ENCODE measurements at regions not wholly inside any gene's neighbourhood (a gene's known extent, or its start where the extent isn't known, plus 50 kb on each side); places are given as distances from the start of the nearest gene placed in this dataset.

- Mint-ChIP-seq H3K27me3 (no peaks in the 10 kb centered on the region), H3K27ac (no peak overlapping the region), H3K36me3 (no peaks in the 10 kb centered on the region), H3K9me3 (peaks cover 6% of the 10 kb centered on the region), H3K4me1 (no peaks in the 10 kb centered on the region), H3K4me3 (no peak overlapping the region)
- no peak for ATAC-seq
These were observed 402.5 kb upstream of the SLC24A2 start for GRCh38 chr9:20191228-20191840.

DNA sequence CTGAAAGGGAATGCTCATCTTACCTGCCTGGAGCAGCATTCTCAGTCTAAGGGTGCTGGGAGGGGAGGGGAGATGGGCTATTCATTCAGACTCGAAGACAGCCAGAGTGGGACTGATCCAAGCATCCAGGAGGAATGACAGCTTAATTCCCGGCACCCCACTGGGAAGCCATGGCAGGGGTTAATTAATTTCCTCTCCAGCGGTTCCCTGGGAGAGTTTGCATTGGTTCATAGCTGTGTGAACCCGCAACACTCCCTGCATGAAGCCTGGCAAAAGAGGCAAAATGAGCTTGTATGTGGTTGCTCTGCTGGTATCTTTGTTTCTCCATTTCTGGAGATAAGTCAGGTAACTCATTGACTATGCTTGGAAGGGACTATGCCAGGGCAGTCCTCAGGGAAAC is 401.0 kb upstream of the SLC24A2 start:
- Mint-ChIP-seq H3K36me3 (no peaks in the 10 kb centered on the region), H3K4me1 (no peaks in the 10 kb centered on the region), H3K27ac (no peak overlapping the region), H3K9me3 (no peaks in the 10 kb centered on the region), H3K4me3 (no peak overlapping the region), H3K27me3 (no peaks in the 10 kb centered on the region)
- no peak for ATAC-seq

GRCh38 chr9:20188616-20189369 is 400.0 kb upstream of the SLC24A2 start:
- Mint-ChIP-seq H3K4me3 (no peak overlapping the region), H3K4me1 (no peaks in the 10 kb centered on the region), H3K27ac (no peak overlapping the region), H3K36me3 (no peaks in the 10 kb centered on the region), H3K9me3 (no peaks in the 10 kb centered on the region), H3K27me3 (no peaks in the 10 kb centered on the region)
- no peak for ATAC-seq

GRCh38 chr9:20187318-20187717 is 398.5 kb upstream of the SLC24A2 start:
- Mint-ChIP-seq H3K27ac (no peak overlapping the region), H3K36me3 (no peaks in the 10 kb centered on the region), H3K4me3 (no peak overlapping the region), H3K27me3 (no peaks in the 10 kb centered on the region), H3K4me1 (no peaks in the 10 kb centered on the region), H3K9me3 (peaks cover 5% of the 10 kb centered on the region)
- ATAC-seq = no peak

GRCh38 chr9:20186823-20187222 is 398.0 kb upstream of the SLC24A2 start:
- Mint-ChIP-seq H3K27me3 (no peaks in the 10 kb centered on the region), H3K27ac (no peak overlapping the region), H3K36me3 (no peaks in the 10 kb centered on the region), H3K4me3 (no peak overlapping the region), H3K9me3 (peaks cover 6% of the 10 kb centered on the region), H3K4me1 (no peaks in the 10 kb centered on the region)
- no peak for ATAC-seq

- Mint-ChIP-seq H3K27ac (no peak overlapping the region), H3K27me3 (no peaks in the 10 kb centered on the region), H3K4me3 (no peak overlapping the region), H3K36me3 (no peaks in the 10 kb centered on the region), H3K9me3 (peaks cover 6% of the 10 kb centered on the region), H3K4me1 (no peaks in the 10 kb centered on the region)
- no peak for ATAC-seq
These were observed 397.4 kb upstream of the SLC24A2 start for GRCh38 chr9:20186231-20186630.

DNA sequence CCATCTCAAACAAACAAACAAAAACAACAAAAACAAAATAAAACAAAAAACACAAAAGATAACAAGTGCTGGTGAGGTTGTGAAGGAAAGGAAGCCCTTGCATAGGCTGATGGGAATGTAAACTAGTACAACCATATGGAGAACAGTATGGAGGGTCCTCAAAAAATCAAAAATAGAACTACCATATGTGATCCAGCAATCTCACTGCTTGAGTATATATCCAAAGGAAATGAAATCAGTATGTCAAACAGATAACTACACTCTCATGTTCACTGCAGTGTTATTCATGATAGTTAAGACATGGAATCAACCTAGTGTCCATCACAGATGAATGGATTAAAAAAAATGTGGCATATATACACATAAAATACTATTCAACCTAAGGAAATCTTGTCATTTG is 395.7 kb upstream of the SLC24A2 start:
- Mint-ChIP-seq H3K36me3 (no peaks in the 10 kb centered on the region), H3K9me3 (peaks cover 6% of the 10 kb centered on the region), H3K4me3 (no peak overlapping the region), H3K4me1 (no peaks in the 10 kb centered on the region), H3K27me3 (no peaks in the 10 kb centered on the region), H3K27ac (no peak overlapping the region)
- ATAC-seq = no peak

GRCh38 chr9:20178679-20179078 is 389.8 kb upstream of the SLC24A2 start:
- Mint-ChIP-seq H3K4me3 (no peak overlapping the region), H3K9me3 (peaks cover 6% of the 10 kb centered on the region), H3K4me1 (no peaks in the 10 kb centered on the region), H3K27me3 (peaks cover 10% of the 10 kb centered on the region), H3K36me3 (no peaks in the 10 kb centered on the region), H3K27ac (no peak overlapping the region)
- ATAC-seq = no peak

DNA sequence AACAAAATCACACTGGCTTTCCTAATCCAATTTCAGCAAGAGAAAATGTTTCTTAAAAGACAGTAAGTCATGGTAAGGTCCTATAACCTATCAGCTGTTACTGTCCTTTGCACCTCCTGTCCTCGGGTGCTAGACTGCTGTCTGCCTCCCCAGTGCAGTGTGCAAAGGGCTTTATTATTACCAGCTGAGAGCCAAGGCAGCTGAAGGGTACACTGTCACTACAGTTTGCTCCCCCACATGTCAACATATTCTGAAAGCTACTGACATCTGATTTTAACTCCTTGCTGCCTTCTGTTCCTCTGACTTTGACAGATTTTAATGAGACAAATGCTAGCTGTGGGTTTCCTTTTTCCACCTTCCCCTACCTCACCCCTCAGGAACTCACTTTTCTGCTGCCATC is 389.4 kb upstream of the SLC24A2 start:
- no peak overlapping the region for H3K4me3 Mint-ChIP-seq
- H3K36me3 Mint-ChIP-seq = no peaks in the 10 kb centered on the region
- peaks cover 10% of the 10 kb centered on the region for H3K27me3 Mint-ChIP-seq
- H3K27ac Mint-ChIP-seq = no peak overlapping the region
- H3K4me1 Mint-ChIP-seq = no peaks in the 10 kb centered on the region
- no peak for ATAC-seq
- peaks cover 4% of the 10 kb centered on the region for H3K9me3 Mint-ChIP-seq

DNA sequence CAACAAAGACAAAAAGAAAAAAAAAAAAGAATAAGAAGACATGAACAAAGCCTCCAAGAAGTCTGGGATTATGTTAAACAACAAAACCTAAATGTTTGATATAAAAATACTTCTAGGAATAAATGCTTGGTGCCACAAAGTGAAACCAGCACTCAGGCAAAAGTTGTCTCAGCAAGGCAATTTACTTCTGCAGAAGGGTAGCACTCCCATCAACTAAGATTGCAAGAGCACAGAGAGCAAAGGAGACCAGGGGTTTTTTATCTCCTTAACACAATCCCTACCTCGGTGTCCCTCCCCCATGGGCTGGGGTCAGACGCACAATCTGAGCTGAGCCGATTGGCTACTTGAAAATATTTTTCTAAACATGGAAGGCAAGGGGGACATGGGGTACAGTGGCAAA is 381.3 kb upstream of the SLC24A2 start:
- no peak for ATAC-seq
- Mint-ChIP-seq H3K4me3 (no peak overlapping the region), H3K4me1 (no peaks in the 10 kb centered on the region), H3K27me3 (no peaks in the 10 kb centered on the region), H3K36me3 (no peaks in the 10 kb centered on the region), H3K9me3 (peaks cover 18% of the 10 kb centered on the region), H3K27ac (no peak overlapping the region)

DNA sequence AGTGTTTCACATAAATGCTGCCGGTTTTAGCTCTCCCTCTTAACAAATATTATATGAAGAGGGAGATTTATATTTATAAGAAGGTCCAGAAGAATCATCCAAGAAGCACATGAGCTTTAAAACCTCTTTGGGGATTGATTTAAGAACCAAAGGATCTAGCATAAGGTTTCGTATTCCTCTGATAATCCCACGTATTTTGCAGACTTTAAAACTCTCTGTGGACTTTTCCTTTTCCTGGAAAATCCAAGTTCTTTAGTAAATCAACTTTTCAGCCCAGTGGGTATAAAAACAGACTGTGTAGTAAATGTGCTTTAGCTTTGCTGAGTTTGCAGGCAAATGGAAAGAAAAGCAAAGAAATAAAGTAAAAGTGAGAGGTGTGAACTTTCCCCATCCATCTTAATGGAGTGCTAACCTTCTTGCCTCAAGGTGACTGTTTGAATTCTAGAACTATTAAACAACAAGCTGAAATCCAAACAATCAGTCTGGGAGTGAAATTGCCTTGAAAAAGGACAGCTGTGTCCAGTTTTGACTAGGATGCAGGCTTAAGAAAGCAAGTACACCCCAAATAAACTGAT is 363.4 kb upstream of the SLC24A2 start:
- Mint-ChIP-seq H3K27ac (no peak overlapping the region), H3K27me3 (peaks cover 3% of the 10 kb centered on the region), H3K36me3 (no peaks in the 10 kb centered on the region), H3K4me3 (no peak overlapping the region), H3K4me1 (no peaks in the 10 kb centered on the region), H3K9me3 (no peaks in the 10 kb centered on the region)
- ATAC-seq = no peak

GRCh38 chr9:20148416-20148815 is 359.6 kb upstream of the SLC24A2 start:
- no peak overlapping the region for H3K27ac Mint-ChIP-seq
- no peak for ATAC-seq
- no peak overlapping the region for H3K4me3 Mint-ChIP-seq
- no peaks in the 10 kb centered on the region for H3K27me3 Mint-ChIP-seq
- H3K4me1 Mint-ChIP-seq = no peaks in the 10 kb centered on the region
- no peaks in the 10 kb centered on the region for H3K36me3 Mint-ChIP-seq
- H3K9me3 Mint-ChIP-seq = no peaks in the 10 kb centered on the region

DNA sequence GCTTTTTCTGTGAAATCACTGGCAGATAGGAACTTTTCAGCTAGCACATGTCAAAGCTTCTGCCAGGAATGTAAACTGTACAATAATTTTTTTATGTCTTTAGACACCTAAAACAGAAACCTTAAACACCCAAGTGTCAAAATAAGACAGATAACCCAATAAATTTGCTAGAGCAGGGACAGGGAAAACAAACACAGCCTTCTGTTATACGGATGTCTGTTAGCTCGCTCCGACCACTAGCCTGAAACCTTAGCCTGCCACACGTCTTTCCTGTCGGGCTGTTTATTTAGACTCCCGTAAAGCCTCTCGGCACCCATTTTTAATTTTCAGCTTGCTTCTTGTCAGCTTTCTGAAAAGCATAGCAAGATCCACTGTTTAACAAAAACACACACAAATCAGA is 355.4 kb upstream of the SLC24A2 start:
- no peaks in the 10 kb centered on the region for H3K27me3 Mint-ChIP-seq
- no peak for ATAC-seq
- H3K36me3 Mint-ChIP-seq = no peaks in the 10 kb centered on the region
- no peaks in the 10 kb centered on the region for H3K9me3 Mint-ChIP-seq
- H3K27ac Mint-ChIP-seq = no peak overlapping the region
- no peak overlapping the region for H3K4me3 Mint-ChIP-seq
- no peaks in the 10 kb centered on the region for H3K4me1 Mint-ChIP-seq

GRCh38 chr9:20139763-20140290 is 351.0 kb upstream of the SLC24A2 start:
- no peak overlapping the region for H3K27ac Mint-ChIP-seq
- no peak for ATAC-seq
- H3K9me3 Mint-ChIP-seq = no peaks in the 10 kb centered on the region
- no peaks in the 10 kb centered on the region for H3K27me3 Mint-ChIP-seq
- no peak overlapping the region for H3K4me3 Mint-ChIP-seq
- H3K4me1 Mint-ChIP-seq = no peaks in the 10 kb centered on the region
- H3K36me3 Mint-ChIP-seq = no peaks in the 10 kb centered on the region

GRCh38 chr9:20138841-20139240 is 350.0 kb upstream of the SLC24A2 start:
- Mint-ChIP-seq H3K4me1 (no peaks in the 10 kb centered on the region), H3K9me3 (no peaks in the 10 kb centered on the region), H3K4me3 (no peak overlapping the region), H3K36me3 (no peaks in the 10 kb centered on the region), H3K27me3 (no peaks in the 10 kb centered on the region), H3K27ac (no peak overlapping the region)
- ATAC-seq = no peak

DNA sequence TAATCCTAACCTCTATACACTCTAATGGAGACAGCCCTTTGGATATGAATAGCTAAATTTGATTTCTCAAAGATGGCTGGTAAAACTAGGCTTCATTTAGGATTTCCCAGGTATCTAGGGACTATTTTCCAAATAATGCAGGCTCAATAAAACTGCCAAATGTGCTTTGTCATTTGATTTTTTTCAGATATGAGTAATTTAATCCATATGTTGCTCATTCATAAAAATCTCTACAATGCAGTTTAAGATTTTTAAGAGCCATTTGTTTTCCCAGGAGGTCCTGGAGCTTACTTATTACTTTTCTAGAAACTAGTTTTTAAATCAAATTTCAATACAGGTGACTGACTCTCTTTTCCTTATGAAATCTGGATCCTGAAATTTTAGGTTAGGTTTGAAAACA is 349.3 kb upstream of the SLC24A2 start:
- Mint-ChIP-seq H3K4me1 (no peaks in the 10 kb centered on the region), H3K36me3 (no peaks in the 10 kb centered on the region), H3K27me3 (no peaks in the 10 kb centered on the region), H3K4me3 (no peak overlapping the region), H3K27ac (no peak overlapping the region), H3K9me3 (no peaks in the 10 kb centered on the region)
- ATAC-seq = no peak
